K562 (cell line): ENCODE measurements at regions not wholly inside any gene's neighbourhood (a gene's known extent, or its start where the extent isn't known, plus 50 kb on each side); places are given as distances from the start of the nearest gene placed in this dataset.

ENCODE experiments used
- ATAC-seq: fragments of 200-7000 bp; cut with Tn5 transposase; 3 replicates; pipeline ENCODE4 v1.9.1; 2020; ENCODE audit warnings: moderate library complexity
- BruUV-seq: library from RNA; stranded (reverse); fragments of 400-500 nt; replicated peaks from 2 replicates; lab custom pipeline; 2021; lab: Mats Ljungman, UMichigan
- CTCF ChIA-PET: fragments of 300-600 bp; formaldehyde crosslinking; extraction: SDS; loops from one replicate; lab custom pipeline; 2021; ENCODE audit warnings: low intra/inter-chr PET ratio; lab: Yijun Ruan, JAX
- POLR2A ChIA-PET: fragments of 300-600, 350-650 bp; sonication (Branson Sonifier 250); formaldehyde crosslinking; extraction: SDS; loops from one replicate; lab custom pipeline; 2021; ENCODE audit warnings: antibody characterized with exemption, inconsistent platforms; lab: Yijun Ruan, JAX
- DNase-seq, 4 experiments: peaks; one replicate each; pipeline versions ENCODE4 v3.0.0 to v3.0.0-alpha.2; 2011 to 2018; ENCODE audit warnings: low spot score in 3 of 4, mixed read lengths in 3 of 4; ENCODE audit errors: extremely low read depth in 1 of 4
- FAIRE-seq: peaks from 2 replicates; lab custom pipeline; 2011; peaks lifted over from hg19 to GRCh38; lab: Jason Lieb, UNC
- H2AFZ ChIP-seq: 2 replicates; pipeline ENCODE4 v1.6.0; 2011; ENCODE audit warnings: low read depth, low read length, control low read depth, inconsistent platforms
- H3K27ac ChIP-seq: fragments of 200-600 bp; 3 replicates; pipeline ENCODE4 v1.8.0; 2011; ENCODE audit warnings: low read depth, mild to moderate bottlenecking, control low read depth, inconsistent platforms, low read length, moderate library complexity, mixed read lengths; ENCODE audit errors: extremely low read depth
- H3K27me3 ChIP-seq, 2 experiments: fragments of 300-600 bp in 1 of 2; 2 replicates in 1 of 2; 3 replicates in 1 of 2; pipeline versions ENCODE4 v1.6.0 to v1.8.0; 2011; ENCODE audit warnings: inconsistent platforms in 2 of 2, low read length in 2 of 2, mild to moderate bottlenecking in 1 of 2, mixed read lengths in 1 of 2, moderate library complexity in 1 of 2; ENCODE audit not compliant: control insufficient read depth in 2 of 2, insufficient read depth in 2 of 2
- H3K36me3 ChIP-seq: fragments of 300-600 bp; 3 replicates; pipeline ENCODE4 v1.8.0; 2011; ENCODE audit warnings: mild to moderate bottlenecking, low read length, inconsistent platforms; ENCODE audit not compliant: control insufficient read depth, insufficient read depth
- H3K4me1 ChIP-seq, 2 experiments: fragments of 200-600 bp in 1 of 2; replicated peaks in 1 of 2; 2 replicates in 1 of 2; 3 replicates in 1 of 2; pipeline versions ENCODE4 v1.5.1 to v1.8.0; 2011; ENCODE audit warnings: inconsistent platforms in 2 of 2, low read length in 2 of 2, mild to moderate bottlenecking in 1 of 2, mixed read lengths in 1 of 2, moderate library complexity in 1 of 2; ENCODE audit not compliant: control insufficient read depth in 2 of 2, insufficient read depth in 2 of 2
- H3K4me2 ChIP-seq: 2 replicates; pipeline ENCODE4 v1.6.1; 2011; ENCODE audit warnings: low read length, control low read depth, inconsistent platforms, mixed read lengths; ENCODE audit not compliant: insufficient read depth
- H3K4me3 ChIP-seq: fragments of 200-600 bp; sonication (generic), shearing (Covaris generic); 2 replicates; pipeline ENCODE4 v1.5.1; 2016; ENCODE audit warnings: control low read depth, inconsistent platforms
- H3K79me2 ChIP-seq: fragments of 200-600 bp; 3 replicates; pipeline ENCODE4 v1.8.0; 2011; ENCODE audit warnings: low read length, inconsistent platforms; ENCODE audit not compliant: control insufficient read depth, insufficient read depth
- H3K9ac ChIP-seq, 2 experiments: 2 replicates each; pipeline versions ENCODE4 v1.6.0 to v1.6.1; 2011; ENCODE audit warnings: low read depth in 2 of 2, low read length in 2 of 2, control low read depth in 1 of 2, inconsistent platforms in 1 of 2, mild to moderate bottlenecking in 1 of 2, mixed read lengths in 1 of 2; ENCODE audit not compliant: insufficient read depth in 1 of 2
- H3K9me1 ChIP-seq: one replicate; pipeline ENCODE4 v1.6.0; 2011; ENCODE audit warnings: inconsistent platforms, mild to moderate bottlenecking, low read length, moderate library complexity; ENCODE audit not compliant: control insufficient read depth, insufficient read depth
- H3K9me3 ChIP-seq: replicated peaks from 2 replicates; pipeline ENCODE4 v1.5.1; 2011; ENCODE audit warnings: low read depth, low read length, inconsistent platforms; ENCODE audit not compliant: control insufficient read depth, insufficient read depth
- H4K20me1 ChIP-seq: replicated peaks from 2 replicates; pipeline ENCODE4 v1.6.1; 2011; ENCODE audit warnings: low read length, inconsistent platforms, mixed read lengths; ENCODE audit not compliant: control insufficient read depth, insufficient read depth
- AFF4 ChIP-seq: sonication (generic); formaldehyde crosslinking; IDR thresholded peaks from 2 replicates; pipeline ENCODE4 v1.8.0; 2023; ENCODE audit warnings: mild to moderate bottlenecking, missing genetic modification reagents
- CBX8 ChIP-seq: fragments of 200-600 bp; sonication (generic); IDR thresholded peaks from 2 replicates; pipeline ENCODE4 v1.6.1; 2012; ENCODE audit warnings: borderline replicate concordance, mixed run types, low read depth, mild to moderate bottlenecking, moderate library complexity, mixed read lengths, low read length, control low read depth, inconsistent platforms; ENCODE audit not compliant: poor library complexity, severe bottlenecking; ENCODE audit errors: extremely low read depth
- DNMT1 ChIP-seq: fragments of 450-650 bp; IDR thresholded peaks from 2 replicates; pipeline ENCODE4 v1.6.1; 2016; ENCODE audit warnings: antibody characterized with exemption, mild to moderate bottlenecking
- HDAC3 ChIP-seq: fragments of 450-650 bp; IDR thresholded peaks from 2 replicates; pipeline ENCODE4 v1.6.1; 2018; ENCODE audit warnings: borderline replicate concordance, mild to moderate bottlenecking, moderate library complexity; ENCODE audit not compliant: partially characterized antibody
- NFYB ChIP-seq: IDR thresholded peaks from 2 replicates; pipeline ENCODE4 v1.6.1; 2011; ENCODE audit warnings: mild to moderate bottlenecking, moderate library complexity; ENCODE audit not compliant: insufficient read length; ENCODE audit errors: extremely low read depth
- PCBP1 ChIP-seq: fragments of 200-400 bp; formaldehyde crosslinking; IDR thresholded peaks from 2 replicates; pipeline ENCODE4 v1.6.1; 2018; ENCODE audit warnings: mild to moderate bottlenecking, low read depth, low read length; ENCODE audit not compliant: poor library complexity, severe bottlenecking
- WGBS: fragments of 100-300 bp; shearing (Covaris generic); methylation state at CpG from one replicate; pipeline ENCODE4 v1.1.6; 2016; ENCODE audit warnings: low coverage, mixed read lengths; ENCODE audit not compliant: insufficient coverage; ENCODE audit errors: missing lambda C conversion rate; 5-methylcytosine and 5-hydroxymethylcytosine counted together
- in situ Hi-C: fragments of 300-500 bp; cut with MboI; formaldehyde crosslinking; loops from 4 replicates; pipeline ENCODE4 v1.15.0; 2018; ENCODE audit warnings: inconsistent platforms, mixed read lengths
- intact Hi-C: fragments of 100-400 bp; cut with micrococcal nuclease; formaldehyde crosslinking; loops from 2 replicates; pipeline ENCODE4 v1.14.2; 2022
- TF ChIP-seq, protein P1 (sequence below): IDR thresholded peaks from 2 replicates; pipeline ENCODE4 v1.6.1; 2011; ENCODE audit not compliant: insufficient read length; ENCODE audit errors: extremely low read depth
- TF ChIP-seq, protein P2 (sequence below), 2 experiments: fragments of 450-650 bp in 1 of 2; IDR thresholded peaks; 2 replicates each; pipeline ENCODE4 v1.6.1; 2011 to 2017; ENCODE audit warnings: low read depth in 2 of 2, antibody characterized with exemption in 1 of 2, borderline replicate concordance in 1 of 2, low read length in 1 of 2, mild to moderate bottlenecking in 1 of 2, mixed read lengths in 1 of 2; ENCODE audit not compliant: control insufficient read depth in 1 of 2
- TF ChIP-seq, protein P3 (sequence below): fragments of 450-650 bp; IDR thresholded peaks from one replicate; pipeline ENCODE4 v1.6.1; 2018; ENCODE audit warnings: mild to moderate bottlenecking, moderate library complexity; ENCODE audit not compliant: partially characterized antibody

DNA sequence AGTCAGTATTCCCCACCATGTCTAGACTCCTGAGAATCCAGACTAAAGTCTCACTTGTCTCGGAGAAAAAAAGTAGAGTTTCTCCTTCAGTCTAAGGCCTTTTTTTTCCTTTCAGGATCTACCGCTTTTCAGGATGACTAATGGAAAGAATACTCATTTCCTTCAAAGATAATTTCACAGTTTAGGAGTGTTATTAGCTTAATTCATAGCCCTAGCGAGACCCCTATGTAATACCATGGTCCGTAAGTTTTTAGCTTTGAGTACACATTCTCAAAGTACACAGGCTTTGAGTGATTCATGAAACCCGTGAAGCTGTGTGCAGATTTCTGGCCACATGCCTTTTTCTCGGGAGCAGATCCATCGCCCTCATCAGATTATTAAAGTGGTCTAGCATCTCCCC lies 133.1 kb downstream of the SOX4 start:
- DNase-seq (no peak), ATAC-seq (no peak), FAIRE-seq (no peak)
- WGBS = 0% methylated on average over 7 of the region's 7 CpGs
- H3K4me2 ChIP-seq = no peak overlapping the region
- no TSS peak for BruUV-seq
- H2AFZ ChIP-seq = no peak overlapping the region
- in situ Hi-C loops (no loop called here), intact Hi-C loops (no loop called here)
- H3K9ac ChIP-seq = no peak overlapping the region
- H4K20me1 ChIP-seq = no peaks in the 10 kb centered on the region
- H3K79me2 ChIP-seq = no peaks in the 10 kb centered on the region
- no peaks in the 10 kb centered on the region for H3K9me3 ChIP-seq
- CTCF ChIA-PET = no interaction called here
- POLR2A ChIA-PET = interaction anchor here (1.2 kb wide), 1 partner anchor 12 kb away, joined by 4 read pairs; no protein-coding TSS in a partner anchor
- TF ChIP-seq NFYB (no peak), HDAC3 (no peak), CBX8 (no peak), DNMT1 (no peak), PCBP1 (no peak), AFF4 (CRISPR knock-in tag) (no peak)
- TF ChIP-seq, protein P1, sequence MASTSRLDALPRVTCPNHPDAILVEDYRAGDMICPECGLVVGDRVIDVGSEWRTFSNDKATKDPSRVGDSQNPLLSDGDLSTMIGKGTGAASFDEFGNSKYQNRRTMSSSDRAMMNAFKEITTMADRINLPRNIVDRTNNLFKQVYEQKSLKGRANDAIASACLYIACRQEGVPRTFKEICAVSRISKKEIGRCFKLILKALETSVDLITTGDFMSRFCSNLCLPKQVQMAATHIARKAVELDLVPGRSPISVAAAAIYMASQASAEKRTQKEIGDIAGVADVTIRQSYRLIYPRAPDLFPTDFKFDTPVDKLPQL = no peak
- TF ChIP-seq, protein P2, sequence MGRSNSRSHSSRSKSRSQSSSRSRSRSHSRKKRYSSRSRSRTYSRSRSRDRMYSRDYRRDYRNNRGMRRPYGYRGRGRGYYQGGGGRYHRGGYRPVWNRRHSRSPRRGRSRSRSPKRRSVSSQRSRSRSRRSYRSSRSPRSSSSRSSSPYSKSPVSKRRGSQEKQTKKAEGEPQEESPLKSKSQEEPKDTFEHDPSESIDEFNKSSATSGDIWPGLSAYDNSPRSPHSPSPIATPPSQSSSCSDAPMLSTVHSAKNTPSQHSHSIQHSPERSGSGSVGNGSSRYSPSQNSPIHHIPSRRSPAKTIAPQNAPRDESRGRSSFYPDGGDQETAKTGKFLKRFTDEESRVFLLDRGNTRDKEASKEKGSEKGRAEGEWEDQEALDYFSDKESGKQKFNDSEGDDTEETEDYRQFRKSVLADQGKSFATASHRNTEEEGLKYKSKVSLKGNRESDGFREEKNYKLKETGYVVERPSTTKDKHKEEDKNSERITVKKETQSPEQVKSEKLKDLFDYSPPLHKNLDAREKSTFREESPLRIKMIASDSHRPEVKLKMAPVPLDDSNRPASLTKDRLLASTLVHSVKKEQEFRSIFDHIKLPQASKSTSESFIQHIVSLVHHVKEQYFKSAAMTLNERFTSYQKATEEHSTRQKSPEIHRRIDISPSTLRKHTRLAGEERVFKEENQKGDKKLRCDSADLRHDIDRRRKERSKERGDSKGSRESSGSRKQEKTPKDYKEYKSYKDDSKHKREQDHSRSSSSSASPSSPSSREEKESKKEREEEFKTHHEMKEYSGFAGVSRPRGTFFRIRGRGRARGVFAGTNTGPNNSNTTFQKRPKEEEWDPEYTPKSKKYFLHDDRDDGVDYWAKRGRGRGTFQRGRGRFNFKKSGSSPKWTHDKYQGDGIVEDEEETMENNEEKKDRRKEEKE (IDR thresholded peaks at IDR 0.05; ENCODE audit: borderline replicate concordance in 1 of 2, control insufficient read depth in 1 of 2, low read depth in 2 of 2, low read length in 1 of 2) = no peak
- TF ChIP-seq, protein P3, sequence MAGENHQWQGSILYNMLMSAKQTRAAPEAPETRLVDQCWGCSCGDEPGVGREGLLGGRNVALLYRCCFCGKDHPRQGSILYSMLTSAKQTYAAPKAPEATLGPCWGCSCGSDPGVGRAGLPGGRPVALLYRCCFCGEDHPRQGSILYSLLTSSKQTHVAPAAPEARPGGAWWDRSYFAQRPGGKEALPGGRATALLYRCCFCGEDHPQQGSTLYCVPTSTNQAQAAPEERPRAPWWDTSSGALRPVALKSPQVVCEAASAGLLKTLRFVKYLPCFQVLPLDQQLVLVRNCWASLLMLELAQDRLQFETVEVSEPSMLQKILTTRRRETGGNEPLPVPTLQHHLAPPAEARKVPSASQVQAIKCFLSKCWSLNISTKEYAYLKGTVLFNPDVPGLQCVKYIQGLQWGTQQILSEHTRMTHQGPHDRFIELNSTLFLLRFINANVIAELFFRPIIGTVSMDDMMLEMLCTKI = no peak
- no peak overlapping the region for H3K27ac ChIP-seq
- no peaks in the 10 kb centered on the region for H3K9me1 ChIP-seq
- no peak overlapping the region for H3K4me3 ChIP-seq
- H3K4me1 ChIP-seq = no peaks in the 10 kb centered on the region
- H3K36me3 ChIP-seq = no peaks in the 10 kb centered on the region
- H3K27me3 ChIP-seq = peaks cover 2 to 11% of the 10 kb centered on the region in 2 experiments; a peak in 1 of 5 replicates
